Nephron (organoid): ENCODE measurements at regions not wholly inside any gene's neighbourhood (a gene's known extent, or its start where the extent isn't known, plus 50 kb on each side); places are given as distances from the start of the nearest gene placed in this dataset.

Source experiments
- H3K27ac Mint-ChIP-seq, 3 experiments: 2 replicates each; pipeline ENCODE4 v1.8.0; 2020; ENCODE audit warnings: mixed read lengths in 3 of 3, mild to moderate bottlenecking in 2 of 3, moderate library complexity in 1 of 3
- H3K27me3 Mint-ChIP-seq: 2 replicates; pipeline ENCODE4 v1.8.0; 2021; ENCODE audit warnings: low read depth, mild to moderate bottlenecking, moderate library complexity, mixed read lengths
- H3K36me3 Mint-ChIP-seq: 2 replicates; pipeline ENCODE4 v1.8.0; 2020; ENCODE audit warnings: low read depth, mixed read lengths
- H3K4me1 Mint-ChIP-seq: 2 replicates; pipeline ENCODE4 v1.8.0; 2020; ENCODE audit warnings: mixed read lengths
- H3K4me3 Mint-ChIP-seq, 3 experiments: 2 replicates each; pipeline ENCODE4 v1.8.0; 2020; ENCODE audit warnings: mild to moderate bottlenecking in 3 of 3, mixed read lengths in 3 of 3, moderate library complexity in 2 of 3
- H3K9me3 Mint-ChIP-seq: 2 replicates; pipeline ENCODE4 v1.8.0; 2020; ENCODE audit warnings: mixed read lengths
- CTCF ChIP-seq, 3 experiments: fragments of 200-600 bp; sonication (generic); IDR thresholded peaks; one replicate each; pipeline ENCODE4 v1.5.0; 2021; ENCODE audit warnings: antibody characterized with exemption in 3 of 3; ENCODE audit not compliant: unreplicated experiment in 3 of 3

- Mint-ChIP-seq H3K4me1 (no peaks in the 10 kb centered on the region), H3K9me3 (peaks cover 22% of the 10 kb centered on the region), H3K36me3 (peaks cover 3% of the 10 kb centered on the region), H3K27me3 (no peaks in the 10 kb centered on the region), H3K4me3 (no peak overlapping the region), H3K27ac (no peak overlapping the region)
- TF ChIP-seq CTCF (IDR thresholded peaks at IDR 0.05; ENCODE audit: unreplicated experiment in 3 of 3), result no peak
These were observed 157.6 kb downstream of the CAPZA3 start for GRCh38 chr12:18895540-18895939.

- no peak for TF ChIP-seq CTCF (IDR thresholded peaks at IDR 0.05; ENCODE audit: unreplicated experiment in 3 of 3)
- Mint-ChIP-seq H3K4me1 (no peaks in the 10 kb centered on the region), H3K27ac (no peak overlapping the region), H3K4me3 (no peak overlapping the region), H3K9me3 (peaks cover 22% of the 10 kb centered on the region), H3K36me3 (peaks cover 3% of the 10 kb centered on the region), H3K27me3 (no peaks in the 10 kb centered on the region)
These were observed 158.0 kb downstream of the CAPZA3 start for GRCh38 chr12:18895946-18896345.

GRCh38 chr12:18897823-18898222, 159.9 kb downstream of the CAPZA3 start:
- Mint-ChIP-seq H3K36me3 (no peaks in the 10 kb centered on the region), H3K4me1 (no peaks in the 10 kb centered on the region), H3K27me3 (no peaks in the 10 kb centered on the region), H3K27ac (no peak overlapping the region), H3K4me3 (no peak overlapping the region), H3K9me3 (peaks cover 12% of the 10 kb centered on the region)
- no peak for TF ChIP-seq CTCF (IDR thresholded peaks at IDR 0.05; ENCODE audit: unreplicated experiment in 3 of 3)

GRCh38 chr12:18898470-18898869, 160.6 kb downstream of the CAPZA3 start:
- H3K4me3 Mint-ChIP-seq, result no peak overlapping the region
- no peak for TF ChIP-seq CTCF (IDR thresholded peaks at IDR 0.05; ENCODE audit: unreplicated experiment in 3 of 3)
- no peaks in the 10 kb centered on the region for H3K36me3 Mint-ChIP-seq
- H3K4me1 Mint-ChIP-seq, result no peaks in the 10 kb centered on the region
- H3K27me3 Mint-ChIP-seq, result no peaks in the 10 kb centered on the region
- H3K27ac Mint-ChIP-seq, result no peak overlapping the region
- H3K9me3 Mint-ChIP-seq, result peaks cover 6% of the 10 kb centered on the region

- TF ChIP-seq CTCF (IDR thresholded peaks at IDR 0.05; ENCODE audit: unreplicated experiment in 3 of 3), result no peak
- H3K27me3 Mint-ChIP-seq, result no peaks in the 10 kb centered on the region
These were observed 161.2 kb downstream of the CAPZA3 start for GRCh38 chr12:18899162-18899561.

GRCh38 chr12:18899678-18900317, 161.9 kb downstream of the CAPZA3 start:
- no peaks in the 10 kb centered on the region for H3K36me3 Mint-ChIP-seq
- no peak for TF ChIP-seq CTCF (IDR thresholded peaks at IDR 0.05; ENCODE audit: unreplicated experiment in 3 of 3)
- H3K4me1 Mint-ChIP-seq, result no peaks in the 10 kb centered on the region
- no peaks in the 10 kb centered on the region for H3K27me3 Mint-ChIP-seq
- peaks cover 4% of the 10 kb centered on the region for H3K9me3 Mint-ChIP-seq
- no peak overlapping the region for H3K4me3 Mint-ChIP-seq
- H3K27ac Mint-ChIP-seq, result no peak overlapping the region

More at GRCh38 chr12:18899162-18899561, 161.2 kb downstream of the CAPZA3 start:
- H3K36me3 Mint-ChIP-seq, result no peaks in the 10 kb centered on the region
- H3K27ac Mint-ChIP-seq, result no peak overlapping the region
- no peak overlapping the region for H3K4me3 Mint-ChIP-seq
- H3K4me1 Mint-ChIP-seq, result no peaks in the 10 kb centered on the region
- peaks cover 5% of the 10 kb centered on the region for H3K9me3 Mint-ChIP-seq
